OCI-LY1 (cell line): ENCODE measurements at regions not wholly inside any gene's neighbourhood (a gene's known extent, or its start where the extent isn't known, plus 50 kb on each side); places are given as distances from the start of the nearest gene placed in this dataset.

Experiments
- H2AFZ ChIP-seq: fragments of 200-600 bp; sonication (generic), shearing (Covaris generic); 2 replicates; pipeline ENCODE4 v1.6.0; 2014; ENCODE audit warnings: antibody characterized with exemption, mild to moderate bottlenecking, low read length
- H3F3A ChIP-seq: fragments of 200-600 bp; sonication (generic), shearing (Covaris generic); 2 replicates; pipeline ENCODE4 v1.6.0; 2014; ENCODE audit warnings: mild to moderate bottlenecking, antibody characterized with exemption, low read length, moderate library complexity; ENCODE audit not compliant: insufficient read depth
- H3K27ac ChIP-seq: fragments of 200-600 bp; sonication (generic); 2 replicates; pipeline ENCODE4 v1.5.1; 2014; ENCODE audit warnings: low read length, mixed run types, mild to moderate bottlenecking, low read depth; ENCODE audit not compliant: poor library complexity, severe bottlenecking
- H3K27me3 ChIP-seq: fragments of 200-600 bp; sonication (generic); 2 replicates; pipeline ENCODE4 v1.6.0; 2014; ENCODE audit warnings: antibody characterized with exemption, mild to moderate bottlenecking, low read length, moderate library complexity; ENCODE audit not compliant: insufficient read depth
- H3K36me3 ChIP-seq: fragments of 200-600 bp; sonication (generic); 2 replicates; pipeline ENCODE4 v1.6.1; 2014; ENCODE audit warnings: mild to moderate bottlenecking, antibody characterized with exemption, low read length, moderate library complexity, mixed read lengths; ENCODE audit not compliant: insufficient read depth
- H3K4me1 ChIP-seq: fragments of 200-600 bp; sonication (generic); 2 replicates; pipeline ENCODE4 v1.5.1; 2014; ENCODE audit warnings: mild to moderate bottlenecking, low read length, moderate library complexity; ENCODE audit not compliant: insufficient read depth, severe bottlenecking
- H3K4me2 ChIP-seq: fragments of 200-600 bp; sonication (generic), shearing (Covaris generic); 2 replicates; pipeline ENCODE4 v1.6.1; 2014; ENCODE audit warnings: low read length
- H3K4me3 ChIP-seq: fragments of 200-600 bp; sonication (generic); 2 replicates; pipeline ENCODE4 v1.5.1; 2014; ENCODE audit warnings: low read length, low read depth, mild to moderate bottlenecking, mixed read lengths; ENCODE audit not compliant: poor library complexity, severe bottlenecking
- H3K79me2 ChIP-seq: fragments of 200-600 bp; shearing (Covaris generic); 2 replicates; pipeline ENCODE4 v1.6.1; 2016; ENCODE audit warnings: mixed run types, low read length, mixed read lengths; ENCODE audit not compliant: insufficient read depth
- H3K9ac ChIP-seq: fragments of 200-600 bp; sonication (generic), shearing (Covaris generic); 2 replicates; pipeline ENCODE4 v1.6.1; 2014; ENCODE audit warnings: mild to moderate bottlenecking, low read length, mixed read lengths
- H3K9me2 ChIP-seq: fragments of 200-600 bp; sonication (generic), shearing (Covaris generic); 2 replicates; pipeline ENCODE4 v1.6.1; 2014; ENCODE audit warnings: low read depth, mild to moderate bottlenecking, low read length, mixed read lengths
- H3K9me3 ChIP-seq: fragments of 200-600 bp; shearing (Covaris generic); 2 replicates; pipeline ENCODE4 v1.6.1; 2014; ENCODE audit warnings: low read length, mixed read lengths
- H4K20me1 ChIP-seq: fragments of 200-600 bp; sonication (generic), shearing (Covaris generic); 2 replicates; pipeline ENCODE4 v1.6.0; 2016; ENCODE audit warnings: mild to moderate bottlenecking, low read length; ENCODE audit not compliant: insufficient read depth
- CTCF ChIP-seq: fragments of 200-600 bp; sonication (generic), shearing (Covaris generic); IDR thresholded peaks from 2 replicates; pipeline ENCODE4 v1.5.1; 2017; ENCODE audit warnings: mild to moderate bottlenecking, antibody characterized with exemption, low read length, moderate library complexity, mixed read lengths
- EZH2 ChIP-seq: fragments of 200-600 bp; sonication (generic), shearing (Covaris generic); IDR thresholded peaks from 2 replicates; pipeline ENCODE4 v1.8.0; 2017; ENCODE audit warnings: borderline replicate concordance, mixed run types, mild to moderate bottlenecking, antibody characterized with exemption, low read length, moderate library complexity, mixed read lengths

GRCh38 chr12:75863533-75863932 lies 168.0 kb downstream of the PHLDA1 start:
- Histone ChIP-seq H3K4me1 (no peaks in the 10 kb centered on the region), H3K4me2 (no peak overlapping the region), H3K9me2 (no peaks in the 10 kb centered on the region), H4K20me1 (no peaks in the 10 kb centered on the region), H3K36me3 (no peaks in the 10 kb centered on the region), H3K9ac (no peak overlapping the region), H3K27me3 (no peaks in the 10 kb centered on the region), H3K4me3 (no peak overlapping the region), H3K79me2 (no peaks in the 10 kb centered on the region), H3K27ac (no peak overlapping the region), H3K9me3 (no peaks in the 10 kb centered on the region), H3F3A (no peaks in the 10 kb centered on the region), H2AFZ (no peak overlapping the region)
- no peak for TF ChIP-seq CTCF
- TF ChIP-seq EZH2: no peak

- H3K4me1 ChIP-seq: no peaks in the 10 kb centered on the region
- no peak overlapping the region for H3K4me2 ChIP-seq
Observed at GRCh38 chr12:75862692-75863471, 168.7 kb downstream of the PHLDA1 start.

GRCh38 chr12:75859868-75860267 lies 171.7 kb downstream of the PHLDA1 start:
- no peaks in the 10 kb centered on the region for H3K9me2 ChIP-seq
- H3K9me3 ChIP-seq: no peaks in the 10 kb centered on the region
- H3K4me1 ChIP-seq: no peaks in the 10 kb centered on the region
- no peak overlapping the region for H2AFZ ChIP-seq
- TF ChIP-seq CTCF: no peak
- no peak for TF ChIP-seq EZH2
- no peaks in the 10 kb centered on the region for H3K36me3 ChIP-seq
- no peaks in the 10 kb centered on the region for H4K20me1 ChIP-seq
- H3K4me3 ChIP-seq: no peak overlapping the region
- no peaks in the 10 kb centered on the region for H3K79me2 ChIP-seq
- no peak overlapping the region for H3K27ac ChIP-seq
- no peaks in the 10 kb centered on the region for H3K27me3 ChIP-seq
- H3K9ac ChIP-seq: no peak overlapping the region
- no peaks in the 10 kb centered on the region for H3F3A ChIP-seq
- H3K4me2 ChIP-seq: no peak overlapping the region

More at GRCh38 chr12:75862692-75863471, 168.7 kb downstream of the PHLDA1 start:
- no peak overlapping the region for H3K9ac ChIP-seq
- H3F3A ChIP-seq: no peaks in the 10 kb centered on the region
- H3K27ac ChIP-seq: no peak overlapping the region
- H3K9me3 ChIP-seq: no peaks in the 10 kb centered on the region
- no peak overlapping the region for H2AFZ ChIP-seq
- H3K27me3 ChIP-seq: no peaks in the 10 kb centered on the region
- H3K36me3 ChIP-seq: no peaks in the 10 kb centered on the region
- H4K20me1 ChIP-seq: no peaks in the 10 kb centered on the region
- no peak overlapping the region for H3K4me3 ChIP-seq
- no peak for TF ChIP-seq CTCF
- TF ChIP-seq EZH2: no peak
- no peaks in the 10 kb centered on the region for H3K79me2 ChIP-seq
- H3K9me2 ChIP-seq: no peaks in the 10 kb centered on the region
